ENCODE measurements at regions not wholly inside any gene's neighbourhood (a gene's known extent, or its start where the extent isn't known, plus 50 kb on each side); places are given as distances from the start of the nearest gene placed in this dataset.

GRCh38 chr13:64311112-64311511, 2895.5 kb upstream of the PCDH20 start:
- TF ChIP-seq OSR1 (CRISPR knock-in tag; IDR thresholded peaks at IDR 0.05), result no peak
- no peak for TF ChIP-seq ZNF8 (CRISPR knock-in tag; IDR thresholded peaks at IDR 0.05)
- no peak for TF ChIP-seq ZFP3 (CRISPR knock-in tag; IDR thresholded peaks at IDR 0.05)
- no peak for TF ChIP-seq POU6F1 (CRISPR knock-in tag; IDR thresholded peaks at IDR 0.05; ENCODE audit: borderline replicate concordance, low read depth)
- no peak for TF ChIP-seq BACH2 (CRISPR knock-in tag; IDR thresholded peaks at IDR 0.05; ENCODE audit: borderline replicate concordance)
- TF ChIP-seq SNAI2 (CRISPR knock-in tag; IDR thresholded peaks at IDR 0.05), result no peak
- TF ChIP-seq, protein P1, sequence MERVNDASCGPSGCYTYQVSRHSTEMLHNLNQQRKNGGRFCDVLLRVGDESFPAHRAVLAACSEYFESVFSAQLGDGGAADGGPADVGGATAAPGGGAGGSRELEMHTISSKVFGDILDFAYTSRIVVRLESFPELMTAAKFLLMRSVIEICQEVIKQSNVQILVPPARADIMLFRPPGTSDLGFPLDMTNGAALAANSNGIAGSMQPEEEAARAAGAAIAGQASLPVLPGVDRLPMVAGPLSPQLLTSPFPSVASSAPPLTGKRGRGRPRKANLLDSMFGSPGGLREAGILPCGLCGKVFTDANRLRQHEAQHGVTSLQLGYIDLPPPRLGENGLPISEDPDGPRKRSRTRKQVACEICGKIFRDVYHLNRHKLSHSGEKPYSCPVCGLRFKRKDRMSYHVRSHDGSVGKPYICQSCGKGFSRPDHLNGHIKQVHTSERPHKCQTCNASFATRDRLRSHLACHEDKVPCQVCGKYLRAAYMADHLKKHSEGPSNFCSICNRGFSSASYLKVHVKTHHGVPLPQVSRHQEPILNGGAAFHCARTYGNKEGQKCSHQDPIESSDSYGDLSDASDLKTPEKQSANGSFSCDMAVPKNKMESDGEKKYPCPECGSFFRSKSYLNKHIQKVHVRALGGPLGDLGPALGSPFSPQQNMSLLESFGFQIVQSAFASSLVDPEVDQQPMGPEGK (CRISPR knock-in tag; IDR thresholded peaks at IDR 0.05; ENCODE audit: borderline replicate concordance), result no peak
- no peak for TF ChIP-seq ESRRG (CRISPR knock-in tag; IDR thresholded peaks at IDR 0.05)
- no peak for TF ChIP-seq ZFP30 (CRISPR knock-in tag; IDR thresholded peaks at IDR 0.05)
- no peak for TF ChIP-seq TOX (CRISPR knock-in tag; IDR thresholded peaks at IDR 0.05; ENCODE audit: borderline replicate concordance)
- TF ChIP-seq, protein P2, sequence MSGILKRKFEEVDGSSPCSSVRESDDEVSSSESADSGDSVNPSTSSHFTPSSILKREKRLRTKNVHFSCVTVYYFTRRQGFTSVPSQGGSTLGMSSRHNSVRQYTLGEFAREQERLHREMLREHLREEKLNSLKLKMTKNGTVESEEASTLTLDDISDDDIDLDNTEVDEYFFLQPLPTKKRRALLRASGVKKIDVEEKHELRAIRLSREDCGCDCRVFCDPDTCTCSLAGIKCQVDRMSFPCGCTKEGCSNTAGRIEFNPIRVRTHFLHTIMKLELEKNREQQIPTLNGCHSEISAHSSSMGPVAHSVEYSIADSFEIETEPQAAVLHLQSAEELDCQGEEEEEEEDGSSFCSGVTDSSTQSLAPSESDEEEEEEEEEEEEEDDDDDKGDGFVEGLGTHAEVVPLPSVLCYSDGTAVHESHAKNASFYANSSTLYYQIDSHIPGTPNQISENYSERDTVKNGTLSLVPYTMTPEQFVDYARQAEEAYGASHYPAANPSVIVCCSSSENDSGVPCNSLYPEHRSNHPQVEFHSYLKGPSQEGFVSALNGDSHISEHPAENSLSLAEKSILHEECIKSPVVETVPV (CRISPR knock-in tag; IDR thresholded peaks at IDR 0.05), result no peak
- TF ChIP-seq ARNTL (CRISPR knock-in tag; IDR thresholded peaks at IDR 0.05; ENCODE audit: borderline replicate concordance, low read depth), result no peak
